HG03139 (cell line): ENCODE measurements at regions not wholly inside any gene's neighbourhood (a gene's known extent, or its start where the extent isn't known, plus 50 kb on each side); places are given as distances from the start of the nearest gene placed in this dataset.
A peak's percentile ranks its signal among the peaks of the same experiment; 100 is the strongest.

Experiments used
- ATAC-seq: cut with Tn5 transposase; IDR thresholded peaks from one replicate; pipeline ENCODE4 v1.9.1; 2021; ENCODE audit not compliant: unreplicated experiment

GRCh38 chr20:7038029-7038428 lies 270.5 kb downstream of the BMP2 start:
- no peak for ATAC-seq

GRCh38 chr20:7057611-7058010 lies 290.1 kb downstream of the BMP2 start:
- no peak for ATAC-seq

GRCh38 chr20:7078804-7079203 lies 311.3 kb downstream of the BMP2 start:
- no peak for ATAC-seq

GRCh38 chr20:7080472-7080871 lies 313.0 kb downstream of the BMP2 start:
- ATAC-seq = no peak

GRCh38 chr20:7085467-7085866 lies 318.0 kb downstream of the BMP2 start:
- no peak for ATAC-seq

GRCh38 chr20:7087803-7088202 lies 320.3 kb downstream of the BMP2 start:
- ATAC-seq = no peak

GRCh38 chr20:7090001-7090400 lies 322.5 kb downstream of the BMP2 start:
- no peak for ATAC-seq

GRCh38 chr20:7090811-7091210 lies 323.3 kb downstream of the BMP2 start:
- ATAC-seq = no peak

GRCh38 chr20:7091655-7092054 lies 324.2 kb downstream of the BMP2 start:
- ATAC-seq = no peak

- no peak for ATAC-seq
Observed at GRCh38 chr20:7094438-7094997, 327.0 kb downstream of the BMP2 start.

GRCh38 chr20:7106910-7107309 lies 339.4 kb downstream of the BMP2 start:
- no peak for ATAC-seq

- no peak for ATAC-seq
Observed at GRCh38 chr20:7108929-7109328, 341.4 kb downstream of the BMP2 start.

GRCh38 chr20:7113577-7114466 lies 346.3 kb downstream of the BMP2 start:
- no peak for ATAC-seq

GRCh38 chr20:7123457-7123856 lies 356.0 kb downstream of the BMP2 start:
- no peak for ATAC-seq

GRCh38 chr20:7124120-7124519 lies 356.6 kb downstream of the BMP2 start:
- no peak for ATAC-seq

- ATAC-seq = no peak
Observed at GRCh38 chr20:7136886-7137285, 369.4 kb downstream of the BMP2 start.

GRCh38 chr20:7137395-7138151 lies 370.1 kb downstream of the BMP2 start:
- peak; percentile 73 for ATAC-seq

GRCh38 chr20:7144464-7144863 lies 377.0 kb downstream of the BMP2 start:
- ATAC-seq = no peak

GRCh38 chr20:7146552-7147219 lies 379.2 kb downstream of the BMP2 start:
- no peak for ATAC-seq

GRCh38 chr20:7147220-7147601 lies 379.7 kb downstream of the BMP2 start:
- ATAC-seq = no peak
